Lung (tissue), 11 donors: ENCODE measurements at regions not wholly inside any gene's neighbourhood (a gene's known extent, or its start where the extent isn't known, plus 50 kb on each side); places are given as distances from the start of the nearest gene placed in this dataset.

Experiments
- ATAC-seq: fragments of 200-7000 bp; cut with Tn5 transposase; one replicate; pipeline ENCODE4 v1.9.1; 2020; ENCODE audit warnings: moderate number of reproducible peaks; ENCODE audit not compliant: insufficient read depth, low FRiP score
- DNase-seq, 3 donors: peaks; one replicate each; pipeline ENCODE4 v3.0.0-alpha.2; 2013 to 2017
- H3K27ac ChIP-seq, 2 donors: one replicate each; pipeline ENCODE4 v1.5.1; 2013; ENCODE audit warnings: mild to moderate bottlenecking in 2 of 2, moderate library complexity in 2 of 2, control low read depth in 1 of 2, inconsistent platforms in 1 of 2, low read depth in 1 of 2, low read length in 1 of 2
- H3K27me3 ChIP-seq, 3 donors: one replicate each; pipeline ENCODE4 v1.5.1; 2013; ENCODE audit warnings: low read length in 2 of 3; ENCODE audit not compliant: control insufficient read depth in 3 of 3, insufficient read depth in 3 of 3
- H3K36me3 ChIP-seq, 4 donors: one replicate each; pipeline ENCODE4 v1.5.1; 2013; ENCODE audit warnings: low read length in 4 of 4, mild to moderate bottlenecking in 1 of 4, moderate library complexity in 1 of 4; ENCODE audit not compliant: control insufficient read depth in 4 of 4, insufficient read depth in 4 of 4
- H3K4me1 ChIP-seq, 5 donors: one replicate each; pipeline ENCODE4 v1.5.1; 2013; ENCODE audit warnings: low read length in 5 of 5, mild to moderate bottlenecking in 2 of 5, moderate library complexity in 1 of 5; ENCODE audit not compliant: control insufficient read depth in 5 of 5, insufficient read depth in 5 of 5
- H3K4me3 ChIP-seq: one replicate; pipeline ENCODE4 v1.5.1; 2013; ENCODE audit warnings: mild to moderate bottlenecking, control low read depth, moderate library complexity
- H3K9ac ChIP-seq, 2 donors: one replicate each; pipeline ENCODE4 v1.5.1; 2013; ENCODE audit warnings: low read length in 2 of 2, control low read depth in 1 of 2; ENCODE audit not compliant: insufficient read depth in 1 of 2
- H3K9me3 ChIP-seq, 4 donors: one replicate each; pipeline ENCODE4 v1.5.1; 2013; ENCODE audit warnings: low read length in 3 of 4, mild to moderate bottlenecking in 1 of 4, moderate library complexity in 1 of 4; ENCODE audit not compliant: control insufficient read depth in 4 of 4, insufficient read depth in 3 of 4
- CTCF ChIP-seq: IDR thresholded peaks from 2 replicates; pipeline ENCODE4 v1.5.1; 2012; ENCODE audit warnings: mild to moderate bottlenecking; ENCODE audit errors: control extremely low read depth, extremely low read depth
- WGBS, 2 donors: extraction: QIAGEN DNeasy Blood & Tissue Kit; methylation state at CpG; one replicate each; pipeline ENCODE4 v1.1.7; 2013; 5-methylcytosine and 5-hydroxymethylcytosine counted together
- donor health status: control.
- donor health status: control.
- donor health status: Bipolar disorder and iron deficiency.
- donor health status: healthy.
- donor health status: DM: yes; HTN: yes; CAD: no.

- Histone ChIP-seq H3K27ac (no peak overlapping the region), H3K9me3 (no peaks in the 10 kb centered on the region), H3K36me3 (no peaks in the 10 kb centered on the region), H3K4me3 (no peak overlapping the region), H3K27me3 (no peaks in the 10 kb centered on the region), H3K4me1 (no peaks in the 10 kb centered on the region), H3K9ac (no peak overlapping the region)
- TF ChIP-seq CTCF, result no peak
- DNase-seq, result no peak
- ATAC-seq, result no peak
These were observed 91.8 kb upstream of the ZNF521 start for GRCh38 chr18:25443776-25444175.

GRCh38 chr18:25435149-25435782, 83.3 kb upstream of the ZNF521 start:
- TF ChIP-seq CTCF, result no peak
- H3K27me3 ChIP-seq, result no peaks in the 10 kb centered on the region
- H3K4me3 ChIP-seq, result no peak overlapping the region
- H3K9ac ChIP-seq, result no peak overlapping the region
- peaks cover 0 to 9% (median 0%) of the 10 kb centered on the region in 5 donors for H3K4me1 ChIP-seq
- ATAC-seq, result no peak
- 90 to 95% methylated on average over 3 of the region's 3 CpGs for WGBS, 2 donors
- no peaks in the 10 kb centered on the region for H3K36me3 ChIP-seq
- H3K27ac ChIP-seq, result no peak overlapping the region
- H3K9me3 ChIP-seq, result no peaks in the 10 kb centered on the region
- no peak for DNase-seq

- ATAC-seq (no peak), DNase-seq (no peak)
- TF ChIP-seq CTCF, result no peak
- Histone ChIP-seq H3K36me3 (no peaks in the 10 kb centered on the region), H3K9me3 (no peaks in the 10 kb centered on the region), H3K9ac (no peak overlapping the region), H3K4me1 (peaks cover 0 to 9% (median 0%) of the 10 kb centered on the region in 5 donors), H3K4me3 (no peak overlapping the region), H3K27ac (no peak overlapping the region), H3K27me3 (no peaks in the 10 kb centered on the region)
- WGBS, 2 donors, result 89 to 92% methylated on average over 2 of the region's 2 CpGs
These were observed 82.8 kb upstream of the ZNF521 start for GRCh38 chr18:25434745-25435144.

GRCh38 chr18:25433590-25433989, 81.6 kb upstream of the ZNF521 start:
- ATAC-seq (no peak), DNase-seq (no peak)
- Histone ChIP-seq H3K4me3 (no peak overlapping the region), H3K9me3 (no peaks in the 10 kb centered on the region), H3K9ac (no peak overlapping the region), H3K27ac (no peak overlapping the region), H3K27me3 (no peaks in the 10 kb centered on the region), H3K36me3 (no peaks in the 10 kb centered on the region), H3K4me1 (peaks cover 0 to 9% (median 0%) of the 10 kb centered on the region in 5 donors)
- 75 to 91% methylated on average over 3 of the region's 3 CpGs for WGBS, 2 donors
- no peak for TF ChIP-seq CTCF
